ENCODE measurements at regions not wholly inside any gene's neighbourhood (a gene's known extent, or its start where the extent isn't known, plus 50 kb on each side); places are given as distances from the start of the nearest gene placed in this dataset.

DNA sequence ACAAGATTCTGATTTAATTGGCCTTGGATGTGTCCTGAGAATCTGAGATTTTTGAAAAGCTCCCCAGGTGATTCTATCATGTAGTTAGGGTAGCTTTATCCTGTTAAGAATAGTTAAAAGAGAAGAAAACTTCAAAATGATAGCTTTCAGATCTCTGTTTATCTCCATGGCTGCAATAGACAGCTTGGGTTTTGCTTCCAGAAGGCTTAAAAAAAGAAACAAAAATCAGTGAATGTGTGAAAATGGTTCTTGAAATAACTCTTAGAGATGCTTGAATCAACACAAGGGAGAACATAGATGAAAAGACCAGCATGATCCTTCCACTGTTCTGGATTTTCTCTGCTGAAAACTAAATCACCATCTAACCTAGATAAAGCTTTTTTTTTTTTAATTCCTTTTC, 60.8 kb upstream of the TMC3 start:
- ChIA-PET CTCF (interaction anchor here (1.0 to 1.1 kb wide), 2 partner anchors 25 to 169 kb away, joined by 3 to 4 read pairs; no protein-coding TSS in a partner anchor), POLR2A (no interaction called here)
- TF ChIP-seq, protein P1, sequence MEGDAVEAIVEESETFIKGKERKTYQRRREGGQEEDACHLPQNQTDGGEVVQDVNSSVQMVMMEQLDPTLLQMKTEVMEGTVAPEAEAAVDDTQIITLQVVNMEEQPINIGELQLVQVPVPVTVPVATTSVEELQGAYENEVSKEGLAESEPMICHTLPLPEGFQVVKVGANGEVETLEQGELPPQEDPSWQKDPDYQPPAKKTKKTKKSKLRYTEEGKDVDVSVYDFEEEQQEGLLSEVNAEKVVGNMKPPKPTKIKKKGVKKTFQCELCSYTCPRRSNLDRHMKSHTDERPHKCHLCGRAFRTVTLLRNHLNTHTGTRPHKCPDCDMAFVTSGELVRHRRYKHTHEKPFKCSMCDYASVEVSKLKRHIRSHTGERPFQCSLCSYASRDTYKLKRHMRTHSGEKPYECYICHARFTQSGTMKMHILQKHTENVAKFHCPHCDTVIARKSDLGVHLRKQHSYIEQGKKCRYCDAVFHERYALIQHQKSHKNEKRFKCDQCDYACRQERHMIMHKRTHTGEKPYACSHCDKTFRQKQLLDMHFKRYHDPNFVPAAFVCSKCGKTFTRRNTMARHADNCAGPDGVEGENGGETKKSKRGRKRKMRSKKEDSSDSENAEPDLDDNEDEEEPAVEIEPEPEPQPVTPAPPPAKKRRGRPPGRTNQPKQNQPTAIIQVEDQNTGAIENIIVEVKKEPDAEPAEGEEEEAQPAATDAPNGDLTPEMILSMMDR (IDR thresholded peaks at IDR 0.05; ENCODE audit: control extremely low read depth, extremely low read depth, low read depth, missing control alignments): no peak
- DNase-seq (ENCODE audit: extremely low spot score): no peak

DNA sequence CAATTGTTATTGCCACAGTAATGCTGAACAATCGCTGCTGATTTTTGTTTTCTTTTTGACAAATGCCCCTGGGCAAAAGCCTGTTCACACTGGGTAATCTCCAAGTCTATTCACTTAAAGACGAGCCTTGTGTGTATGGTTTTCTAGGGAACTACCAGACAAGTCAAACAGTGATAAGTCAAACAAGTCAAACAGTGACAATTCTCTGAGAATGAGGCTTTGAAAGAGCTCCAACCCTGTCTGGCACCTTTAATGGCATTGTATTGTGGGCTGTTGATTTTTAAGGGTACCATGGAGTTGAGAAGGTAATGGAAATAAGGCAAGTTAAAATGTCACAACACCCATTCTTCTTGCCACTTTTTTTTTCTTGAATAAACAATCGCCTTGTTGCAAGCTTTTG, 59.4 kb upstream of the TMC3 start:
- TF ChIP-seq, protein P1 (IDR thresholded peaks at IDR 0.05; ENCODE audit: control extremely low read depth, extremely low read depth, low read depth, missing control alignments): no peak
- ChIA-PET CTCF (no interaction called here), POLR2A (no interaction called here)
- no peak for DNase-seq (ENCODE audit: extremely low spot score)

DNA sequence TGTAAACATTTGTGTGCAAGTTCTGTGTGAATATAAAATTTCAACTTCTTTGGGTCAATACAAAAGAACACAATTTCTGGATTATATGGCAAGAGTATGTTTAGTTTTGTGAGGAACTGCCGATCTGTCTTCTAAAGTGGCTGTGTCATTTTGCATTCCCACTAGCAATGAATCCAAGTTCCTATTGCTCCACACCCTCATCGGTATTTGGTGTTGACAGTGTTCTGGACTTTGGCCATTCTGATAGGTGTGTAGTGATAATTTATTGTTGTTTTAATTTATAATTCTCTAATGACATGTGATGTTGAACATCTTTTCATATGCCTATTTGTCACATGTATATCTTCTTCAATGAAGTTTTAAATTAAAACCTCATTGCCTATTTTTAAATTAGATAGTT, 58.2 kb upstream of the TMC3 start:
- ChIA-PET CTCF (no interaction called here), POLR2A (no interaction called here)
- DNase-seq (ENCODE audit: extremely low spot score): no peak
- TF ChIP-seq, protein P1 (IDR thresholded peaks at IDR 0.05; ENCODE audit: control extremely low read depth, extremely low read depth, low read depth, missing control alignments): no peak

DNA sequence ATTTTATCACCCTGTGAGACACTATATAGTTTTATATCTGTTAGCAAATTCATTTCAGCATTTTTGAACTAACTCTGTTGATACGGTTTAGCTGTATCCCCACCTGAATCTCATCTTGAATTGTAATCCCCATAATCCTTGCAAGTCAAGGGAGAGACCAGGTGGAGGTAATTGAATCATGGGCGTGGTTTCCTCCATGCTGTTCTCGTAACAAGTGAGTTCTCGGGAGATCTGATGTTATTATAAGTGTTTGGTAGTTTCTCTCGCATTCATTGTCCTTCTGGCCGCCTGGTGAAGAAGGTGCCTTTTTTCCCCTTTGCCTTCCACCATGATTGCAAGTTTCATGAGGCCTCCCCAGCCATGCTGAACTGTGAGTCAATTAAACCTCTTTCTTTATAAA, 53.2 kb upstream of the TMC3 start:
- ChIA-PET CTCF (no interaction called here), POLR2A (no interaction called here)
- TF ChIP-seq, protein P1 (IDR thresholded peaks at IDR 0.05; ENCODE audit: control extremely low read depth, extremely low read depth, low read depth, missing control alignments): no peak
- no peak for DNase-seq (ENCODE audit: extremely low spot score)

DNA sequence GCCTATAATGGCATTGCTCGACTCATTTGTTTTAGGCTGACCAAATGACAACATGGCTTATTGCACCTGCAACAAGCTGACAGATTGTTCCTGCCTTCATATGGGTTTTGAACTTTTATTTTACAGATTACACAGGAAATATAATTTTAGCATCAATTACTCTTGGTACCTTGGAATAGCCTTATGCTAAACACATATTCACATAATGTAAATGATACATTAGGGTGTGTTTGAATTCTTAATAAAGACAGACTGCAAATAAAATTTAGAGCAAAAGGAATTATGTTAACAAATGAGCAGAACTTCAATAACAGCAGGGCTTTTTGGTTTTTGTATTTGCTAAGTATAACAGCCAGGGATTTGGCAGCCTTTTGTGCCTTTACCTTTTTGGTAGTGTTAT, 51.9 kb upstream of the TMC3 start:
- ChIA-PET CTCF (no interaction called here), POLR2A (no interaction called here)
- TF ChIP-seq, protein P1 (IDR thresholded peaks at IDR 0.05; ENCODE audit: control extremely low read depth, extremely low read depth, low read depth, missing control alignments): no peak
- DNase-seq (ENCODE audit: extremely low spot score): no peak

Measured in GM10248 (cell line).